Activated CD4-positive, CD25-positive, alpha-beta regulatory T cell (primary cell): ENCODE measurements at regions not wholly inside any gene's neighbourhood (a gene's known extent, or its start where the extent isn't known, plus 50 kb on each side); places are given as distances from the start of the nearest gene placed in this dataset.

Experiments used
- DNase-seq, 4 experiments: peaks; one replicate each; lab custom pipeline; 2025; lab: John Stamatoyannopoulos, UW

DNA sequence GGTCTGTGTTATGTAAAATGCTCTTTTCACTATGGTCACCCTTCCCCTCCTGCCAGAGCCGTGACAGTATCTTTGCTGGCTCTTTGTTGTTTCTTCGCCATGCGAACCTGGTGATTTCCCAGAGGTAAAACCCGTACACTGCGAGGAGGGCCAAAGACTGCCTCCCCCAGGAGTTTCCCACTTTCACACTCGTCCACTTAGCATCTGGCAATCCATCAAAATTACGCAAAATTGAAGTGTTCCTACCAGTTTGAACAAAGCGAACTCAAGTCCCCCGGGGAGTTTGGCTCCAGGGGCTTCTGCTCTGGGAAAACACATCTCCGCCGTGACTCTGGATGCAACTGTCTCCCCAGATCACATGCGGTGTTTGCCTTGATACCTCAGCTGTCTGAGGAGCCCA, 239.9 kb downstream of the FAM43A start:
- no peak for DNase-seq

- no peak for DNase-seq
Measured at GRCh38 chr3:194928227-194928626, 242.5 kb downstream of the FAM43A start.

DNA sequence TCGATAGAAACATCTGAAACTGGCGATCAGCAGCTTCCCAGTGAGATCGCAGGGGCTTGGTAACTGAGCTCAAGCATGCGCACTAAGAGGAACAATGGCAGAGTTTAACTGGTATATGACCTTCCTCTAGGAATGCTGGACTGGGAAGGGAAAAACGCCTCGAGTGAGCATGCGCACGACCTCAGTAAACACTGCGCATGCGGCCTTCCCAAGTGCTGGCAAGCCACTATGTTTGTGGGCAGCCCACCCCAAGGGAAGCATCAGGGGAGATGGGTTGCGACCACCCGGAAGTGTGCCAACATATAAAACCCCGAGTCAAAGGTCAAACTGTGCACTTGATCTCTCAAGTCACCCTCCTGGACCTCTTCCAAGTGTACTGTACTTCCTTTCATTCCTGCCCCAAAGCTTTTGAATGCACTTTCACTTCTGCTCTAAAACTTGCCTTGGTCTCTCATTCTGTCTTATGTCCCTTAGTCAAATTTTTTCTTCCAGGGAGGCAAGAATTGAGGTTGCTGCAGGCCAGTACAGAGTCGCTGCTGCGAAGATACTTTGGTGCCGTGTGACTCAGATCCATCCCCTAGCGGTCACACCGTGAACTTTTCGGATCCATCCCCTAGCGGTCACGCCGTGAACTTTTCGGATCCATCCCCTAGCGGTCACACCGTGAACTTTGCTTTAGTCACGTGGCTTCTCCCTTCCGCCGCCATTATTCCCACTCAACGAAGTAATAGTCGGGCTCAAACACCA, 243.3 kb downstream of the FAM43A start:
- no peak for DNase-seq

GRCh38 chr3:194929578-194929960, 243.9 kb downstream of the FAM43A start:
- DNase-seq: no peak

DNA sequence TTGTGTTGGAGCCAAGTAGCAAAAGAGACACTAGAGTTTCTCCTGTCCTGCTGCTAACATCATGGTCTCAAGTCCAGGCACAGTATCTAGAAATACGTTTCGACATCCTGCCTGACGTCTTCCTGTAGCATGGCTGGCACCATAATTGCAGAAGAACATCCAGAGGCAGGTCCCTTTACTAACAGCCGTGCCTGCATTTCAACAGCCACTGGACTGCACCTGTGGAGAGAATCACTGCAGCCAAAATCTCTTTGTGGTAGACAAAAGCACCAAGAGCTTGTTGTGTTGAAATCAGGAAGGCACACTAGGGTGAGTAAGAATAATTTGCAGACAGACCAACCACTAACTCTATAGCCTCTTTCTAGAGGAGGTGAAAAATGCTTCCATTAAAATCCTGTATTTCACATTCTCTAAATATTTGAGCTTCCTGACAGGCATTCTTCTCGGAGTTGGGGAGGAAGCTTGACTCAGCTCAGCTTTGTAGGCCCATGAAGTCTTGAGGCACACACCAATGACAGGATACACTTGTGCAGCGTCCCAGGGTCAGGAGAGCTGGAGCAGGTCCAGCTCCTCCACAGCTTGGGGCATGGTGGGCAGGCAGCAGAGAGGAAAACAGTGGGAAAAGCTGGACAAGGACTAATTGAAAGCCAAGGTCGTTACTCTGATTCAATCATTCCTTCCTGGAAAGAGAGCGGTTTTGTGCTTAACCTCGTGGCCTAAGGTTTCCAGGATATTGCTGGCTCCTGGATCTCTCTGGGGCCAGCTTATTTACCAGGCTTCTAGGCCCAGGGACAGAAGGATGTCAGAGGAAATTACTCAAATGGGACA, 244.9 kb downstream of the FAM43A start:
- no peak for DNase-seq

DNA sequence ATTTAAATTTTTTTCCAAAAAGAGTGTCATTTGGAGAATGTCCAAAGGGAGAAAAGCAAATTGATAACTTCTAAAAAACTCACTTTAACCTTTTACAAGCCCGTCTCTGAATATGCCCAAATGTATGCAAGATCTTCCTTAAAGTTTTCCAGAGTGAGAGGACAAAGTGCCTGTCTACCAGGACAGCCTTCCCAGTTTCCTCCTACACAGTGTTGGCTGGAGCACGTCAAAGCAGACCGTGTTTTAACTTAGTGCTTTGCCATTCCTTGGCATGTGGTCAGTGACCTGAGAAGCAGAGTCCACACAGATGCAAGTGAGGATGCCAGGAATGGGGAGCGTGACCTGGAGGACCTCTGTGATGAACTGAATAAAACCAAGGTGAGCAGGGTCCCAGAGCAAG, 245.7 kb downstream of the FAM43A start:
- DNase-seq: no peak

DNA sequence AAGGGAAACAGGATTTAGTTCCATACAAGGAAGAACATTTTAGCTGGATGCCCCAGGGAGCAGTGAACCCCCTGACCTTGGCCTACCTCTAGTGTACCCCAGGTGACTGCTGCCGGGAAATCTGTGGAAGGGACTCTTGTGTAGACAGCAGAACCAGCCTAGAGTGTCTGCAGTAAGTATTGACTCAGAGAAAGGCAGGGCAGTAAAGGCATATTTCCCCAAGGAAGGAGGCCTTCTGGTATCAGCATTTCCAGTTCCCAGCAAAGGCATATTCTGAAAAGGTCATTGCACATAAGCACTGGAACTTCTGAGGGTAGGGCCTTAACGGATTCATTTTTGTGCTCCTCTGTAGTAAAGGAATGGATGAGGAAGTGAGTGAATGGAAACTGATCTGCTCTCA, 246.2 kb downstream of the FAM43A start:
- DNase-seq: no peak

DNA sequence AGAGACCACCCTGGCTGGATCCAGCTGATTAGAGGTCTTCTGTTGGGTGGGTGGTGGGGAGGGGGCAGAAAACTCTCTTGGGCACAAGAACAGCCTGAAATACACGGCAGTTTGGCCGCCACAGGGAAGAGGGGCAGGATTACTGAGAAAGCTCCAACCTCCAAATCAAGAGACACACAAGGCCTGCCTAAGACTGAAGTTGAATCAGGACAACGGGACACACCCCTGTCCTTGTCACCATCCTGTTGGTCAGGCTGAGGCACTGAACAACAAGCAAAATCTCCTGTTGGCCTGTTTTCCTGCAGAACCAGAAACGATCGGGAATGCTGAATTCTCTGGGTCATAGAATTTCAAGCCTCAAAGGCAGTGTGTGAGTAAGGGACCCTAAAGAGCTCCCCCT, 247.8 kb downstream of the FAM43A start:
- DNase-seq: no peak

GRCh38 chr3:194935061-194935460, 249.4 kb downstream of the FAM43A start:
- DNase-seq: no peak

DNA sequence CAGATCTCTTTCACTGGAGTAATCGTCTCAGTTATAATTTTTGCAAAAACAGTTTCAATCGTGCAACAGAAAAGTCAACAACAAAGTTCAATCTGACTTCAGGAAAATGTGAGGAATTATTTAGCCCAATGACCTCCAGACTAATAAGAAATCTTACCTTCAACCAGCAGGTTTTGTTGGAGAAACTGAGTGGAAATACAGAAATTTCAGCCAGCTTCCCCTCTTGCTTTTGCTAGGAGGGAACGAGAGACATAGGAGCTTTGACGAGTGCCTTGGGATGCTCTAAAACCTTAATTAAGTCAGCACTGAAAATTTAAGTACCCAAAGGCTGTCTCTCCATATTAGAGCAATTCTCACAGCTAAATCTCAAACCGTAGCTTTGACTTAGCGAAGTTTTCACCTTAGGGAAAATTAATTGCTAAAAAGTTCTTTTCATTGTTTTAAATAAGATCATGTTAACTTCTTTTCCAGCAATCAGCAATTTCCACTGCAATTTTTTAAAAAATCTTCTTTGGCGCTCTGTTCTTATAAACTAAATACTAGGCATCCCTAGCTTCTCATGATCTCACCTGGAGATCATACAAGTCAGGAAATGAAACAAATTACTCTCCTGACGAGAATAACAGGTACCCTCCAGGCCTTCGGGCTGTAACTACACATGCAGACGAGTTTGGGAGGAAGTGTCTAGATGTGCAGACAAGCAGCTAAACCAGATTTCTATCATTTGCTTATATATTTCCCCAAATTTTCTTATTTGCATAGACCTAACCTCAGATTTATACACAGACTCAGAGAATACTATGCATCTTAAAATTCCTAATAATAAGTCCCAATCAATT, 250.2 kb downstream of the FAM43A start:
- no peak for DNase-seq

- no peak for DNase-seq
Measured at GRCh38 chr3:194936659-194937058, 251.0 kb downstream of the FAM43A start.

DNA sequence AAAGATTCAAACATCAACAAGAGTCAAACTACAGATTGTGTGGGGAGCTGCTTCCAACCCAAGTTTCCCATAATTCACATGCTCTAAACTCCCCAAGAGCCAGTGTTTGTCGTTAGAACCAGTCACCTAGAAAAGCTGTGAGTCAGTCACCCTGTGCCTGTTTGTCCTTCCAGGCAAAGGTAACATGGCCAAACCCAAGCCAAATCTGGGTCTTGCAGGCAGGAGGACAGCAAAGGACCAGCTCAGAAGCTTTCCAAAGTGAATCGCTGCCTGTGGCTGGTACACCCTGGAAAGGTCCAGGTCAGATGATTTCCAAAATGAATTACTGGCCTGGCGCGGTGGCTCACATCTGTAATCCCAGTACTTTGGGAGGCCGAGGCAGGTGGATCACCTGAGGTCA, 251.5 kb downstream of the FAM43A start:
- DNase-seq: no peak

- DNase-seq: no peak
Measured at GRCh38 chr3:194937882-194938321, 252.2 kb downstream of the FAM43A start.

DNA sequence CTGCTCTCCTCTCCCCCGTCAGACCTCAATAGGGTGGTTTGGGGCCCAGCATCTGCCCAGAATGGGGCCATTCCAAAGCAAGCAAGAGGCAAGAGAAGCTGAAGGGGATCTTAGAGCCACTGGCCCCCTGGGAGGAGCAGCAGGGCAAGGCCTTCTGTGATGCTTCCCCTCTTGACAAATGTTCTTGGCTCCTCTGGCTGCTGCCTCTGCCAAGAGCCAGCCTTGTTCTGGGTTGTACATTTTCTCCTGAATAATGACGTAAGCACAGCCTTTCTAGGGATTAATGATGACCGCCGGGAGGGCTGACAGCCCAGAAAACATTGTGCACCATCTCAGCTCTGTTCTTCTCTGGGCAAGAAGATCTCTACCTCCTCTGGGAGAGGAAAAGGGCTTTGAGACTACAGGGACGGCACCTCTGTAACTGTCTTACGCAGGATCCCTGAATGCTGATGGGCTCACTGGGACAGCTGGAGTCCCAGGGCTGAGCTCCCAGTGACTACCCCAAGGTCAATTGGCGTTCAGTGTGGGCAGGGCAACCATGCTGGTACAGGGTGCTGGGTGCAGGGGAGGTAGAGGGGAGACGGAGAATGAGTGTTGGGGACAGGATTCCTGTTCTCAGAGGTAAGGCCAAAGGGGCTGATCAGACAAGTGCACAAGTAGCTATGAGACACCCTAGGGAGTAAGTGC, 253.3 kb downstream of the FAM43A start:
- DNase-seq: no peak

- DNase-seq: no peak
Measured at GRCh38 chr3:194939532-194939909, 253.8 kb downstream of the FAM43A start.

- DNase-seq: no peak
Measured at GRCh38 chr3:194939949-194940770, 254.5 kb downstream of the FAM43A start.

GRCh38 chr3:194941360-194941955, 255.8 kb downstream of the FAM43A start:
- no peak for DNase-seq

DNA sequence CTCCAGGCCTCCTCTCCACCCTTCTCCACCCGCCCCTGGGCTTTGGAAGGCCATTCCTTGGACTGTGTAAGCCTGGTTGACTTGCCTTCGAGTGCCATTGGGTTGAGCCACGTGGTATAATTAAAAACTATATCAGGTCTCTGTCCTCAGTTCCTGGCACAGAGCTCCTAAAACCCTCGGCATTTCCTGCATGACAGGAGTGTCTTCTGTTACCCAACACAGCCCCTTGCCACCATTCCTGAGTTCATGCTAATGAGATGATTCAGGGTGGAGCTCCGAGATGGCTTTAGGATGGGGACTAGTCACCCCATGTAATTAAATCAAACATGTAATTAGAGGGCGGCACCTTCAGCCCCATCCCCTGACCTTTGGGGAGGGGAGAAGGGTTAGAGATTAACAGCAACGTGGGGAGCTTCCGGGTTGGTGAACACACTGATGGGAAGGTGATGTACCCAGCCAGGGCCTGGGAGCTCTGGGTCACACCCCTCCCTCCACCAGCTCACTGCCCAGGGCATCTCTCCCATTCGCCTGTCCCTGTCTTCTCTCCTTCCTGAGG, 256.4 kb downstream of the FAM43A start:
- DNase-seq: no peak

- DNase-seq: no peak
Measured at GRCh38 chr3:194944526-194944925, 258.8 kb downstream of the FAM43A start.

DNA sequence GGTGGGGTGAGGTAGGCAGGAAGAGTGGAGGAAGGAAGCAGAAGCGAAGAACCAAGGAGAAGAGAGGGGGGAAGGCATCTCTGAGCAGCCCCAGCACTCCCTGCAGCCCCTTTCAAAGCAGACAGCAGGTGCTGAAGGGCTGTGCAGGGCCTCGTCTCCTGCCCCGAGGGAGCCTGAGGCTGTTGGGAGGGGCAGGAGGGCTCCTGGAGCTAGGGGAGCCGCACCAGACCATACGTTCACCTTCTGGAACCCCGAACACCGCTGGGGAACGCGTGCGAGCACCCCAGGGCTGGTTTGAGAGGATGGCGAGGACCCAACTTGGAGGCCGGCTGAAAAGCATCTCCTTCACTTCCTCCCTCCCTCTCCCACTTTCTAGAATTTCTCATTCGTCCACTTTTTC, 259.8 kb downstream of the FAM43A start:
- no peak for DNase-seq
